ENCODE measurements at regions not wholly inside any gene's neighbourhood (a gene's known extent, or its start where the extent isn't known, plus 50 kb on each side); places are given as distances from the start of the nearest gene placed in this dataset.

GRCh38 chr5:133847886-133848285, 120.5 kb downstream of the C5orf15 start:
- TF ChIP-seq CTCF (IDR thresholded peaks at IDR 0.05; ENCODE audit: low read depth, low read length), result no peak
- no peak for TF ChIP-seq EZH2phosphoT487 (IDR thresholded peaks at IDR 0.05; ENCODE audit: low read depth)

All from OCI-LY3 (cell line).